Left ventricle myocardium inferior (tissue), 1 donor: ENCODE measurements at regions not wholly inside any gene's neighbourhood (a gene's known extent, or its start where the extent isn't known, plus 50 kb on each side); places are given as distances from the start of the nearest gene placed in this dataset.
"Not testable (repeated sequence)": the region's sequence is repeated elsewhere in the genome, so short reads cannot be mapped to it uniquely, and the experiment has no call there.

Experiments
- DNase-seq: peaks from one replicate; pipeline ENCODE4 v3.0.0-alpha.2; 2020
- H3K27ac ChIP-seq: fragments of 200-600 bp; replicated peaks from 2 replicates; pipeline ENCODE4 v1.8.0; 2021
- H3K27me3 ChIP-seq: fragments of 200-600 bp; 2 replicates; pipeline ENCODE4 v1.8.0; 2021; ENCODE audit warnings: low read depth
- H3K36me3 ChIP-seq: fragments of 200-600 bp; 2 replicates; pipeline ENCODE4 v1.8.0; 2021
- H3K4me1 ChIP-seq: fragments of 200-600 bp; 2 replicates; pipeline ENCODE4 v1.8.0; 2021
- H3K4me3 ChIP-seq: fragments of 200-600 bp; 2 replicates; pipeline ENCODE4 v1.8.0; 2021; ENCODE audit warnings: mild to moderate bottlenecking, moderate library complexity
- H3K9me3 ChIP-seq: fragments of 200-600 bp; replicated peaks from 2 replicates; pipeline ENCODE4 v1.8.0; 2021
- CTCF ChIP-seq: fragments of 200-600 bp; IDR thresholded peaks from 2 replicates; pipeline ENCODE4 v1.8.0; 2021; ENCODE audit warnings: antibody characterized with exemption, mild to moderate bottlenecking, borderline replicate concordance
- intact Hi-C: fragments of 100-400 bp; cut with micrococcal nuclease; formaldehyde crosslinking; loops from one replicate; pipeline ENCODE4 v1.11.0; 2022
- donor health status: DM: no; HTN: yes; CAD: no; lungs with severe emphysema.

DNA sequence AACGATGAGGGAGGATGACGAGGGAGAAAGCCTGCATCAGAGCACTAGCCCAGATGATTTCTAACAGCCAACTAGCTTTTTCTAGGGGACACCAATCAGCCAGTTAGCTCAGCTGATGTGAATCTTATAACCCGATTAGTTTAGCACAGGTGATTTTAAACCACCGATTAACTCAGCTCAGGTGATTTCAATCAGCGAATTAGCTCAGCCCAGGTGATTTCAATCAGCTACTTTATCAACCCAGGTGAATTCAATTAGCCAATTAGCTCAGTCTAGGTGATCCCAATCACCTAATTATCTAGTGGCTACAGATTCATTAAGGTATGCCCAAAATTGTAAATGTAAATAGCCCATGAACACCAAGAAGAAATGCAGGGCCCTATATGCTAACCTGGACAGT lies 146.9 kb downstream of the ZNF486 start:
- DNase-seq, result no peak
- Histone ChIP-seq H3K27me3 (no peaks in the 10 kb centered on the region), H3K36me3 (no peaks in the 10 kb centered on the region), H3K27ac (no peak overlapping the region), H3K4me3 (no peak overlapping the region), H3K9me3 (no peaks in the 10 kb centered on the region), H3K4me1 (no peaks in the 10 kb centered on the region)
- no peak for TF ChIP-seq CTCF
- intact Hi-C loops, result no loop called here

GRCh38 chr19:20307127-20307526 lies 140.1 kb downstream of the ZNF486 start:
- H3K9me3 ChIP-seq, result no peaks in the 10 kb centered on the region
- intact Hi-C loops, result no loop called here
- H3K36me3 ChIP-seq, result no peaks in the 10 kb centered on the region
- H3K4me1 ChIP-seq, result no peaks in the 10 kb centered on the region
- H3K27ac ChIP-seq, result no peak overlapping the region
- TF ChIP-seq CTCF, result no peak
- no peak for DNase-seq
- peaks cover 3% of the 10 kb centered on the region for H3K27me3 ChIP-seq
- H3K4me3 ChIP-seq, result no peak overlapping the region

GRCh38 chr19:20296314-20296713 lies 129.3 kb downstream of the ZNF486 start:
- H3K27ac ChIP-seq, H3K9me3 ChIP-seq, H3K27me3 ChIP-seq, H3K36me3 ChIP-seq, H3K4me1 ChIP-seq, DNase-seq, intact Hi-C loops, H3K4me3 ChIP-seq: not testable (repeated sequence)

DNA sequence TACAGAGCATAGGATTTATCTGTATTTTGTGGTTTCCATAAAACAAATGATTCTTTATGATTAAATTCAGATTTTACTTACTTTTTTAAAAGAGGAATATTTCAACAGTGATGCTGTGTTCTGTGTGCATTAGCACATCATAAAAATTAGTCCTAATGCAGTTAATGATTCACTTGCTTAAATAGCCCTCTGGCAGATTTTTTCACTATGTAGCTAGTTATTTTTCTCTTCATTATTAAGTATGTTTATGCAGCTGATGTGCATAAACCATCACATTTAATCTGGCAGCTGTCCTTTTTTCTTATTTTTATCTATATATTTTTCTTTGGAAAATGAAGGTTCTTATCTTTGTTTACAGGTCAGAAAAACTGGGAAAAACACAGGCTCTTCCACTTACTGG lies 127.2 kb downstream of the ZNF486 start:
- intact Hi-C loops, result no loop called here
- Histone ChIP-seq H3K27me3 (no peaks in the 10 kb centered on the region), H3K27ac (no peak overlapping the region), H3K36me3 (no peaks in the 10 kb centered on the region), H3K4me1 (no peaks in the 10 kb centered on the region), H3K9me3 (peaks cover 2% of the 10 kb centered on the region), H3K4me3 (no peak overlapping the region)
- TF ChIP-seq CTCF, result no peak
- no peak for DNase-seq

- H3K4me1 ChIP-seq, H3K27me3 ChIP-seq, intact Hi-C loops, H3K9me3 ChIP-seq, H3K27ac ChIP-seq, DNase-seq, H3K36me3 ChIP-seq, H3K4me3 ChIP-seq: not testable (repeated sequence)
Measured at GRCh38 chr19:20292520-20292919, 125.5 kb downstream of the ZNF486 start.

DNA sequence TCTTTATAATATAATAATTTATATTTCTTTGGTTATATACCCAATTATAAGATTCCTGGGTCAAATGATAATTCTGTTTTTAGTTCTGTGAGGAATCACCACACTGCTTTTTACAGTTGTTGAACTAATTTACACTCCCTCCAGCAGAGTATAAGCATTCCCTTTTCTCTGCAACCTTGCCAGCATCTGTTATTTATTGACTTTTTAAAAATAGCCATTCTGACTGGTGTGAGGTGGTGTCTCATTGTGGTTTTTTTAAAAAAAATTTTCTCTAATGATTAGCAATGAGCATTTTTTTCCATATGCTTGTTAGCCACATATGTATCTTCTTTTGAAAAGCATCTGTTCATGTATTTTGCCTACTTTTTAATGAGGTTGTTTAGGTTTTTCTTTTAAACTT lies 122.2 kb downstream of the ZNF486 start:
- H3K4me1 ChIP-seq, result no peaks in the 10 kb centered on the region
- H3K9me3 ChIP-seq, result no peaks in the 10 kb centered on the region
- no peak overlapping the region for H3K27ac ChIP-seq
- no peak for DNase-seq
- TF ChIP-seq CTCF, result no peak
- intact Hi-C loops, result no loop called here
- no peak overlapping the region for H3K4me3 ChIP-seq
- H3K27me3 ChIP-seq, result no peaks in the 10 kb centered on the region
- no peaks in the 10 kb centered on the region for H3K36me3 ChIP-seq

DNA sequence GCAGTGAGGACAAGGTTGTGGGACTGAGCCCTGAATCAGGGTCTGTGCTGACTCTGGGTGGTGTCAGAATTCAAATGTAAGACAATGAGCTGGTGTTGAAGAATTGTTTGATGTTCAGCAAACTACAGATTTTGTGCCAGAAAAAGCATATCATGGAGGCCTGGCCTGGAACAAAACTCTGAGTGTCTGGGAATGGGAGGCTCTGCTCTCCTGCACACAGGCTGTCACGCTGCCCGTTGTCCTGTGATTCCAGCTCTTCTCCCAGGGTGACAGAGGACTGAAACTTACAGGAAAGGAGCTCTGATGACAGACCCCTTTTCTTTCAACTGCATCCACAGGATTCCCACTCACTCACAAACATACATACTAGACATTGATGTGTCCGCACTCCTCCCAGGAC lies 120.1 kb downstream of the ZNF486 start:
- H3K27ac ChIP-seq, result no peak overlapping the region
- H3K4me1 ChIP-seq, result no peaks in the 10 kb centered on the region
- no peaks in the 10 kb centered on the region for H3K9me3 ChIP-seq
- no peak for TF ChIP-seq CTCF
- no peak for DNase-seq
- intact Hi-C loops, result no loop called here
- H3K36me3 ChIP-seq, result no peaks in the 10 kb centered on the region
- no peaks in the 10 kb centered on the region for H3K27me3 ChIP-seq
- H3K4me3 ChIP-seq, result no peak overlapping the region

GRCh38 chr19:20285876-20286275 lies 118.9 kb downstream of the ZNF486 start:
- H3K27ac ChIP-seq, H3K27me3 ChIP-seq, H3K4me1 ChIP-seq, H3K4me3 ChIP-seq, DNase-seq, H3K36me3 ChIP-seq, intact Hi-C loops, H3K9me3 ChIP-seq: not testable (repeated sequence)
